Suppressor macrophage treated with lipopolysaccharide for 1 hour (primary cell): ENCODE measurements at regions not wholly inside any gene's neighbourhood (a gene's known extent, or its start where the extent isn't known, plus 50 kb on each side); places are given as distances from the start of the nearest gene placed in this dataset.
"Not testable (repeated sequence)": the region's sequence is repeated elsewhere in the genome, so short reads cannot be mapped to it uniquely, and the experiment has no call there.

ENCODE experiments used
- DNase-seq, 3 donors: peaks; one replicate each; pipeline ENCODE4 v3.0.0-alpha.2; 2020 to 2022

GRCh38 chr1:21385022-21385421 lies 54.9 kb upstream of the NBPF3 start:
- no peak for DNase-seq

GRCh38 chr1:21384620-21385019 lies 55.3 kb upstream of the NBPF3 start:
- peak; percentile 35 to 52 (median 38) for DNase-seq

GRCh38 chr1:21383785-21384401 lies 56.0 kb upstream of the NBPF3 start:
- no peak for DNase-seq

GRCh38 chr1:21381354-21381753 lies 58.6 kb upstream of the NBPF3 start:
- no peak for DNase-seq

- DNase-seq, result not testable (repeated sequence)
Observed at GRCh38 chr1:21380147-21380546, 59.8 kb upstream of the NBPF3 start.

- DNase-seq, result no peak
Observed at GRCh38 chr1:21379571-21379970, 60.4 kb upstream of the NBPF3 start.

GRCh38 chr1:21378705-21379494 lies 61.0 kb upstream of the NBPF3 start:
- DNase-seq, result no peak

- DNase-seq, result no peak
Observed at GRCh38 chr1:21372383-21372782, 67.6 kb upstream of the NBPF3 start.

- DNase-seq, result no peak
Observed at GRCh38 chr1:21369905-21370304, 70.0 kb upstream of the NBPF3 start.

- peak; percentile 75 to 89 (median 84) for DNase-seq
Observed at GRCh38 chr1:21368515-21369289, 71.2 kb upstream of the NBPF3 start.

- not testable (repeated sequence) for DNase-seq
Observed at GRCh38 chr1:21367973-21368514, 71.9 kb upstream of the NBPF3 start.

GRCh38 chr1:21366288-21366687 lies 73.6 kb upstream of the NBPF3 start:
- no peak for DNase-seq

- peak in 1 of 3 donors; percentile 31 for DNase-seq
Observed at GRCh38 chr1:21365036-21365435, 74.8 kb upstream of the ECE1 start.

GRCh38 chr1:21362096-21362495 lies 71.8 kb upstream of the ECE1 start:
- no peak for DNase-seq

- no peak for DNase-seq
Observed at GRCh38 chr1:21361506-21361905, 71.2 kb upstream of the ECE1 start.

GRCh38 chr1:21357161-21357560 lies 66.9 kb upstream of the ECE1 start:
- no peak for DNase-seq

GRCh38 chr1:21355956-21356355 lies 65.7 kb upstream of the ECE1 start:
- DNase-seq, result no peak

- DNase-seq, result no peak
Observed at GRCh38 chr1:21352586-21352985, 62.3 kb upstream of the ECE1 start.

- no peak for DNase-seq
Observed at GRCh38 chr1:21351901-21352300, 61.6 kb upstream of the ECE1 start.

GRCh38 chr1:21350202-21350885 lies 60.1 kb upstream of the ECE1 start:
- no peak for DNase-seq

- no peak for DNase-seq
Observed at GRCh38 chr1:21349693-21350092, 59.4 kb upstream of the ECE1 start.

- DNase-seq, result no peak
Observed at GRCh38 chr1:21347072-21347581, 56.9 kb upstream of the ECE1 start.
